Upper lobe of left lung (tissue), 6 donors: ENCODE measurements at regions not wholly inside any gene's neighbourhood (a gene's known extent, or its start where the extent isn't known, plus 50 kb on each side); places are given as distances from the start of the nearest gene placed in this dataset.

Experiments used
- ATAC-seq, 2 donors: fragments of 200-7000 bp; cut with Tn5 transposase; one replicate each; pipeline ENCODE4 v1.9.1; 2022; ENCODE audit warnings: mild to moderate bottlenecking in 2 of 2, moderate library complexity in 2 of 2; ENCODE audit not compliant: low FRiP score in 2 of 2
- DNase-seq, 2 donors: peaks; one replicate each; pipeline ENCODE4 v3.0.0-alpha.2; 2019 to 2020
- H3K27ac ChIP-seq, 4 donors: fragments of 200-600 bp; sonication (generic); one replicate each; pipeline ENCODE4 v1.5.1; 2016 to 2019
- H3K27me3 ChIP-seq, 4 donors: fragments of 200-600 bp; sonication (generic); one replicate each; pipeline ENCODE4 v1.5.1; 2017 to 2019
- H3K36me3 ChIP-seq, 4 donors: fragments of 200-600 bp; sonication (generic); one replicate each; pipeline ENCODE4 v1.5.1; 2016 to 2019
- H3K4me1 ChIP-seq, 4 donors: fragments of 200-600 bp; sonication (generic); one replicate each; pipeline ENCODE4 v1.5.1; 2018 to 2019
- H3K4me3 ChIP-seq, 4 donors: fragments of 200-600 bp; sonication (generic); one replicate each; pipeline ENCODE4 v1.5.1; 2017 to 2019; ENCODE audit warnings: mild to moderate bottlenecking in 2 of 4, moderate library complexity in 1 of 4
- H3K9me3 ChIP-seq, 4 donors: fragments of 200-600 bp; sonication (generic); one replicate each; pipeline ENCODE4 v1.5.1; 2018 to 2019
- EP300 ChIP-seq, 4 donors: sonication (generic); formaldehyde crosslinking; IDR thresholded peaks; one replicate each; pipeline ENCODE4 v1.5.1; 2017; ENCODE audit warnings: antibody characterized with exemption in 4 of 4, control low read depth in 2 of 4
- POLR2A ChIP-seq, 4 donors: fragments of 450-650 bp; IDR thresholded peaks; one replicate each; pipeline ENCODE4 v1.5.1; 2016 to 2017; ENCODE audit warnings: antibody characterized with exemption in 4 of 4, mild to moderate bottlenecking in 2 of 4
- POLR2AphosphoS5 ChIP-seq, 2 donors: sonication (generic); formaldehyde crosslinking; IDR thresholded peaks; one replicate each; pipeline ENCODE4 v1.5.1; 2017; ENCODE audit warnings: antibody characterized with exemption in 2 of 2
- WGBS, 2 donors: methylation state at CpG; one replicate each; pipeline ENCODE4 v1.1.5; 2017 to 2018; 5-methylcytosine and 5-hydroxymethylcytosine counted together
- TF ChIP-seq, protein P1 (sequence below), 6 experiments: fragments of 450-650 bp in 4 of 6; fragments of 200-600 bp in 2 of 6; sonication (generic) in 2 of 6; IDR thresholded peaks; one replicate each; pipeline ENCODE4 v1.5.1; 2016 to 2019; ENCODE audit warnings: antibody characterized with exemption in 6 of 6
- donor health status: DM: no; HTN: no; CAD: no; lungs with moderate emphysema.
- donor health status: DM: no; HTN: yes; CAD: no; lungs with severe emphysema.

DNA sequence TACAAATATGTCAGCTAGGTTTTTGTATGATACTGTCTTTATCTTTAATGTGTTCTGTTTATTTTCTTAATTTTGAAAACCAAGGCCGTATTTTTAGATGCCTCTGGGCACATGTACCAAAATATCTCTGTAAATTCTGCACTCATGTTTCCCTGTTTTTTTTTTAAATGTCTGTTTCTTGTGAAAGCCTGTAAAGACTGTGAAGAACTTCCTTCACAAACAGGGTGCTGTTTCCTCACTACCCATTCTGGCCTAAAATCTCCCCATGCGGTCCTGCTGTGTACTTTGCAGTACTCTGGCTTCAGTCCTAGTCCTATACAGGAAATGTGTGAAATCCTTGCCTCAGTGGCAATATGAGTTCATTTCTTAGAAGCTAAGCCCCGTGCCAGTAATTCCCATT lies 133.4 kb upstream of the ZBTB20 start:
- Histone ChIP-seq H3K36me3 (no peaks in the 10 kb centered on the region), H3K4me3 (no peak overlapping the region), H3K27me3 (no peaks in the 10 kb centered on the region), H3K4me1 (no peaks in the 10 kb centered on the region), H3K27ac (no peak overlapping the region), H3K9me3 (no peaks in the 10 kb centered on the region)
- ATAC-seq (no peak), DNase-seq (no peak)
- TF ChIP-seq EP300 (IDR thresholded peaks at IDR 0.05) (no peak), POLR2A (IDR thresholded peaks at IDR 0.05) (no peak), POLR2AphosphoS5 (IDR thresholded peaks at IDR 0.05) (no peak)
- TF ChIP-seq, protein P1, sequence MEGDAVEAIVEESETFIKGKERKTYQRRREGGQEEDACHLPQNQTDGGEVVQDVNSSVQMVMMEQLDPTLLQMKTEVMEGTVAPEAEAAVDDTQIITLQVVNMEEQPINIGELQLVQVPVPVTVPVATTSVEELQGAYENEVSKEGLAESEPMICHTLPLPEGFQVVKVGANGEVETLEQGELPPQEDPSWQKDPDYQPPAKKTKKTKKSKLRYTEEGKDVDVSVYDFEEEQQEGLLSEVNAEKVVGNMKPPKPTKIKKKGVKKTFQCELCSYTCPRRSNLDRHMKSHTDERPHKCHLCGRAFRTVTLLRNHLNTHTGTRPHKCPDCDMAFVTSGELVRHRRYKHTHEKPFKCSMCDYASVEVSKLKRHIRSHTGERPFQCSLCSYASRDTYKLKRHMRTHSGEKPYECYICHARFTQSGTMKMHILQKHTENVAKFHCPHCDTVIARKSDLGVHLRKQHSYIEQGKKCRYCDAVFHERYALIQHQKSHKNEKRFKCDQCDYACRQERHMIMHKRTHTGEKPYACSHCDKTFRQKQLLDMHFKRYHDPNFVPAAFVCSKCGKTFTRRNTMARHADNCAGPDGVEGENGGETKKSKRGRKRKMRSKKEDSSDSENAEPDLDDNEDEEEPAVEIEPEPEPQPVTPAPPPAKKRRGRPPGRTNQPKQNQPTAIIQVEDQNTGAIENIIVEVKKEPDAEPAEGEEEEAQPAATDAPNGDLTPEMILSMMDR (IDR thresholded peaks at IDR 0.05): no peak
- WGBS, 2 donors: 65 to 72% methylated on average over 3 of the region's 3 CpGs

DNA sequence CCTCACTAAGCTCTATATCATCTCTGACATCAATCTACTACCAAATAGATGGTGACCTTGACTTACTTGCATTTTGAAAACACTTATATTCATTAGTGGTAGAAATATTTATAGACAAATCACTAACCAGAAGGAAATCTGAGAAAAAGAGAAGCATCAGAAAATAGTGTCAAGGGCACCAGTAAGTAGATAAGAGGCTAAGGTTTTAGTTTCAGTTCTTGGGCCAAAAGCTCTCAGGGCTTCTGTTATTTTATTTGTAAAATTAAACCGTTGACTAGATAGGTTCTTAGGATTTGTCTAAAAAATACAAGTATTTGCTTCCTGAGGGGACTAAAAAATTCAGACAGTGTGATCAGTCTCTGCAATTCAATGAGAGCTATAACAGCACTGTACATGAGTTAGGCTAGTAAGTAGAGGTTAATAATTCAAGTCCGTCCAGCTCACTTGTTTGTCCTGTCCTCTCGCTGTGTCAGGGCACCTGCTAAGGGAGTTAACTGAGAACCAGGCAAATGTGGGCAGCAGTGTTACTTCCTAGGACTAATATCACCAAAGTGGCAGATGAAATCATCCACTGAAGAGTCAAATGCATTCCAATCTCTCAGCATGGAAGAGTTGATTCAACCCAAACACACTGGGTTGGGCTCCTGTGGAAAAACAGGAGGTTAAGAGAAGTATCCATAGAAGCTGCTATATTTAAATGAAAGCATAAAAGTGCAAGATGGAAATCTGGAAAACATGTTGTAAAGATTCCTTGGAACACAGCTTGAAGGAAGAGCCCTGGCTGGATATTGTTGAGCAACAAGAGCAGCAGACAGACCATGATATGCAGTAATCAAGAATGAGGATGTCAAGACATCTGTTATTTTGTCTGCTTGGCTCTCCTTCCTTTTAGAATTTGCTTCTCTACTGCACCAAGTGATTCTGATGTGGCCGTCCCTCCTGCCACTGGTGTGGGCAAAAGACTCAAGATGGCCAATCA lies 134.9 kb upstream of the ZBTB20 start:
- H3K4me3 ChIP-seq: no peak overlapping the region

DNA sequence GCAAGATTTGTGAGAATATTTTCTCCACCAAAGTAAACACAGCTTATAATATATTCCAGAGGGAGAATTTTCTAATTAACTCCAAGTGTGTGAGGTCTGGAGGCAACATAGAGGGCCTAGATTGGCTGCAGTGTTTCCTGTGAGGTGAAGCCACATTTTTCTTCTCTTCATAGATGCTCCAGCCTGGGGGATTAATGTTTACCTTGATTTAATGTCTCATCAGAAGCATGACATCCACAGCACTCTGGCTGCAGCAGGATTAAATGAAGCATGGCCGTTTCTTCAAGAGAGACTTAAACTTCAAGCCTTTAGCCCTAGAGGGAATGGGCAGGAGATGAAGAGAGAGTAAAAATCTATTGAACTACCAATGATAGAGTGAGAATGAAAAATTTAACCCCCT lies 137.9 kb upstream of the ZBTB20 start:
- no peak overlapping the region for H3K4me3 ChIP-seq
- WGBS, 2 donors: 71 to 87% methylated on average over 1 of the region's 1 CpG
- TF ChIP-seq EP300 (IDR thresholded peaks at IDR 0.05) (no peak), POLR2AphosphoS5 (IDR thresholded peaks at IDR 0.05) (no peak), POLR2A (IDR thresholded peaks at IDR 0.05) (no peak)
- TF ChIP-seq, protein P1 (IDR thresholded peaks at IDR 0.05): no peak
- H3K27ac ChIP-seq: no peak overlapping the region
- DNase-seq (no peak), ATAC-seq (no peak)
- no peaks in the 10 kb centered on the region for H3K36me3 ChIP-seq
- no peaks in the 10 kb centered on the region for H3K4me1 ChIP-seq
- no peaks in the 10 kb centered on the region for H3K27me3 ChIP-seq
- no peaks in the 10 kb centered on the region for H3K9me3 ChIP-seq

More for the DNA sequence above, 134.9 kb upstream of the ZBTB20 start:
- H3K36me3 ChIP-seq: no peaks in the 10 kb centered on the region
- WGBS, 2 donors: 70 to 79% methylated on average over 4 of the region's 4 CpGs
- no peaks in the 10 kb centered on the region for H3K27me3 ChIP-seq
- H3K9me3 ChIP-seq: no peaks in the 10 kb centered on the region
- no peak for ATAC-seq
- DNase-seq: no peak
- H3K27ac ChIP-seq: no peak overlapping the region
- H3K4me1 ChIP-seq: no peaks in the 10 kb centered on the region
- TF ChIP-seq, protein P1 (IDR thresholded peaks at IDR 0.05): no peak
- TF ChIP-seq POLR2AphosphoS5 (IDR thresholded peaks at IDR 0.05): no peak
- no peak for TF ChIP-seq EP300 (IDR thresholded peaks at IDR 0.05)
- TF ChIP-seq POLR2A (IDR thresholded peaks at IDR 0.05): no peak

DNA sequence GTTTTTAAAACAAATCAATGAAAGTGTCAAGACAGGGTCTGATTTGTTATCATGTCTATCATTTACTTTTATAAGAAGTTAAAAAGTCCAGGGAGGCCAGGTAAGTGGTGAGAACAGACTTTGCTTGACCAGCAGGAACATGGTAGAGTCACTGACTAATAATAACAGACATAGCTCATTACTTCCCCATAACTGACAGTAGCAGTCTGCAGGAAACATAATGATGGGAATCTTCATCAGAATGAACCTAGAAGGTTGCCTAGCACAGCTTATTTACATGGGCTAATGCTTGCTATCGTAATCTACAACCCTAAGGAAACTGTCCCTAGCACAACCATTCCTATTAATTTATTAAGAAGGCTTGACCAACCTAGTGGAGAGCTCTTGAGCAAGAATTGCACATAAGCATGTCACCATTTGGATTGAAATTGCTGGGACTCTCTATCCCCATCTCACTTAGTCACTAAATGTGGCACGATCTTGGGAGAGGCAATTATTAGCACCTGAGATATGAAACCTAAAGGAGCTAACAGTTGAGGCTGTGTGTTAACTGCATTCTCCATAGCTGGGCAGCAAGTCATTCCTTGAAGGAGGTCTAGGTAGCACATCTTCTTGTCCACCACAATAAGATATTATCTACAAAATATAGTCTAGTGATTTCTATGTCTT lies 139.6 kb upstream of the ZBTB20 start:
- H3K27me3 ChIP-seq: no peaks in the 10 kb centered on the region
- no peak overlapping the region for H3K4me3 ChIP-seq
- H3K27ac ChIP-seq: no peak overlapping the region
- H3K4me1 ChIP-seq: no peaks in the 10 kb centered on the region
- ATAC-seq: no peak
- H3K36me3 ChIP-seq: no peaks in the 10 kb centered on the region
- WGBS, 2 donors: 87 to 88% methylated on average over 2 of the region's 2 CpGs
- H3K9me3 ChIP-seq: no peaks in the 10 kb centered on the region
- DNase-seq: no peak
- no peak for TF ChIP-seq EP300 (IDR thresholded peaks at IDR 0.05)
- no peak for TF ChIP-seq POLR2AphosphoS5 (IDR thresholded peaks at IDR 0.05)
- TF ChIP-seq, protein P1 (IDR thresholded peaks at IDR 0.05): no peak
- no peak for TF ChIP-seq POLR2A (IDR thresholded peaks at IDR 0.05)
